ENCODE measurements at regions not wholly inside any gene's neighbourhood (a gene's known extent, or its start where the extent isn't known, plus 50 kb on each side); places are given as distances from the start of the nearest gene placed in this dataset.

GRCh38 chr20:59376109-59376841 is 75.9 kb downstream of the EDN3 start:
- DNase-seq, result no peak

- no peak for DNase-seq
Observed at GRCh38 chr20:59376998-59377397, 76.6 kb downstream of the EDN3 start.

GRCh38 chr20:59377842-59378241 is 77.4 kb downstream of the EDN3 start:
- DNase-seq, result no peak

DNA sequence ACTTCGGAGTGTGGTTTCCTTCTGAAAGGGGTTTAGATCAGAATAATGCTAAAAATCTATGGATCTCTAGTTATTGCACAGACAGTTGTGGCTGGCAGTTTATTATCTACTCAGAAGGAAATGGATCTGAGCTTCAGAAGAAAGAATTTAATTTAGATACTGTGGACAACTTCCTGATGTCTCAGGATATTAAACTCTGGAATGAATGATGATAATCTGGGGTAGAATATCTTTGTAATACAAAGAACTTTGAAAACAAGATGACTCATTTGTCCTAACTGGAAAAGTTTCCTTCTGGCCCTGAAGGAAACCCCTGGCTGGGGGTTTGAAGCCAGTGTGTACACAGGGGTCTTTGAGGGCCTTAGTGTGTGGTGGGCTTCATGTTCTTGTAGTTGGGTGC is 78.0 kb downstream of the EDN3 start:
- no peak for DNase-seq

DNA sequence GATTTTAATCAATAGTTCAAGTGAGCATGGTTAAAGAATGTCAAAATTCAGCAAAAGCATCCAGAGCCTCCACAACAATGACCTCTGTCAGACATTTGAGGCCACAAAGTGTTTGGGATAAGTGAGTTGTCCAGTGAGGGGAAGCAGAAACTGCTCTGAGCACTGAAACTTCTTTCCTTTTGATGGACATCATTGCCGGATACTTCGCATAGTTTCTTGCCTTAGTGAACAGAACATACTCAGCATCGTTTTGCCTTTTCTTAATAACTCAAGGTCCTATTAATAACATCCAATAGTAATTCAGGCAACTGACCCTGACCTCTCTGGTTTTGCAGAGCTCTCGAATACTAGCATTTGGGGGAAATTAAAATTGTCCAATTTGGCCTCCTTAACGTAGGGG is 78.6 kb downstream of the EDN3 start:
- DNase-seq, result no peak

GRCh38 chr20:59381689-59382088 is 81.3 kb downstream of the EDN3 start:
- DNase-seq, result no peak

DNA sequence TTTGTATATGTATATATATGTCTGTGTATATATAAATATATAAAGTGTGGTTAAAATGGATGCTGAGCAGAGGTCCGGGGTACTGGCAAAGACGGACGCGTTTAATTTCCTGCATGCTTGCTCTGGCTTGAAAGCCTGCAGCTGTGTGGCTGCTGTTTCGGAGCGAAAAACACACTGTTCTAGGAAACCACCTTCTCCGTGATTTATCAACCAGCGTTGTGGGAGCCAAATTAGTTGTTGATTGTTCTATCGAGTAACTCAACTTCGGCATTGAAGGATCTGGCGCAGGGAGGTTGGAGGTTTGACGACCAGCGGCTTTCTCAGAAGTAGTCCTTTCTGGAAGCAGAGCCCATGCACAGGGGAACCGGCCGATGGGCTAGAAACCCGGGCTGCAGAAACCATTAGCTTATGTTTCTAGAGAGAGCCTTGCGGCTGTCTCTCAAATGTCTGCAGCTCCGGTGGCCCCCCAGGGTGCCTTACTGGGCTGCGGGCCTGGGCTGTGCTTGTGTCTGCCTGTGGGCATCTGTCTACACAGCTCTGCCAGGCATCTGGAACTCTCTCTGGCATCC is 81.8 kb downstream of the EDN3 start:
- DNase-seq, result no peak

DNA sequence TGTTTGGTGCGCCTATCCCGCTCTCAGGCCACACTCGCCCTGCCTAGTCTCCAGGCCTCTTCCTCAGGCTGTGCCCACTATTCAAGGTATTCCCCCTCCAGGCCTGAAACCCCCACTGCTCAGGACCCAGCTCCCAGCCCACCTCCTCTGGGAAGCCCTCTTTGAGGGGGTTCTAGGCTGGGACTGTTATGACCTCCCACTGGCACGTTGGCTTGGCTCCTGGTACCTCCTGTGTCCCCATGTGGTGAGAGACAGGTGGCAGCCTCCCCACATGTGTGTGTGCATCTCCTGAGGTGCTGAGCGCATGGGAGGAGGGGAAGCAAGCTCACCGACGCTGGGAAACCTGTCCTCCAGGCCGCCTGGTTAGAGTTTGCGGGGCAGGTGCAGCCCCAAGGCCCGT is 82.5 kb downstream of the EDN3 start:
- DNase-seq, result no peak

DNA sequence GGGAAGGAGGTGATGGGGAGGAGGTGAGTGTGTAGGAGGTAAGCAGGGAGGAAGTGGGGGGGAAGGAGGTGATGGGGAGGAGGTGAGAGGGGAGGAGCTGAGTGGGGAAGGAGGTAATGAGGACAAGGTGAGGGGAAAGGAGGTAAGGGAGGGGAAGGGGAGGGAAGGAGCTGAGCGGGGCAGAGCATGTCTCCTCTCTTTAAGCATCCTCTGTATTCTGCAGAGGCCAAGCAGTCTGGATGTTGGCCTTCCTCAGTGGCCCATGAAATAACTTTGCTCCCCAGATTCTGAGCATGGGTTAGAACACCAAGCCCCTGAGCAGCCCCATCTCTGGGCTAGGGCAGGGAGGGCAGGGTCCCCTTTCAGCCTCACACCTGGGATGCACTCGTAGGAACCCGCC is 84.6 kb downstream of the EDN3 start:
- no peak for DNase-seq

- DNase-seq, result no peak
Observed at GRCh38 chr20:59385480-59385879, 85.1 kb downstream of the EDN3 start.

GRCh38 chr20:59386809-59387208 is 86.4 kb downstream of the EDN3 start:
- DNase-seq, result no peak

GRCh38 chr20:59387891-59388290 is 87.5 kb downstream of the EDN3 start:
- no peak for DNase-seq

DNA sequence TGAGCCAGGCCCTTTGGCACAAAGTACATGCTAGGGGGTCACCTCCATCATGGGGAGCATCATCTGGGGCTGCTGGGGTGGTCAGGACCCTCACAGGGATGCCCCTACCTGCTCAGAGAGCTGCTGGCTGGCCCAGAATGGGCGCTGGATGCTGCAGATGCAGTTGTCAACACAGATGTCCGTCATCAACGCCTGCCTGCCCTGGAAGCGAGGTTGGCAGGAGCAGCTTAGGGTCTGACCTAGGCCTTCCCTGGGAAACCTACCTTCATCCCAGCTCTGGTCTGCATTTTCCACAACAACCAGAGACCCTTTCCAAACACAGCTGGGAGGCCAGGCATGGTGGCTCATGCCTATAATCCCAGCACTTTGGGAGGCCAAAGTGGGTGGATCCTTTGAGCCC is 88.0 kb downstream of the EDN3 start:
- no peak for DNase-seq

- no peak for DNase-seq
Observed at GRCh38 chr20:59390437-59390836, 90.0 kb downstream of the EDN3 start.

- DNase-seq, result no peak
Observed at GRCh38 chr20:59391975-59392374, 91.6 kb downstream of the EDN3 start.

GRCh38 chr20:59392736-59393135 is 92.3 kb downstream of the EDN3 start:
- DNase-seq, result no peak

DNA sequence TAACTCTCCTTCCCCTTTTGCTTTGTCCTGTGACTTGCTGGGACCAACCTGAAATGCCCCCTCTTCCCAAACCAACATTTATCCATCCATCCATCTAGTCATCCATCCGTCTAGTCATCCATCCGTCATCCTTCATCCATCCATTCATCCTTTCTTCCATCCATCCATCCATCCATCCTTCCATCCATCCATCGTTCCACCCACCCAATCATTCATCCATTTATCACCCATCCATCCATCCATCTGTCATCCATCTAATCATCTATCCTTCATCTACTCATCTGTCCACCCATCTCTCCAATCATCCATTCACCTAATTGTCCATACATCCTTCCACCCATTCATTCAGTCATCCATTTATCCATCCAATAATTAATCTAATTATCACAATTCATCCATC is 92.7 kb downstream of the EDN3 start:
- DNase-seq, result no peak

GRCh38 chr20:59395729-59396128 is 95.3 kb downstream of the EDN3 start:
- DNase-seq, result no peak

DNA sequence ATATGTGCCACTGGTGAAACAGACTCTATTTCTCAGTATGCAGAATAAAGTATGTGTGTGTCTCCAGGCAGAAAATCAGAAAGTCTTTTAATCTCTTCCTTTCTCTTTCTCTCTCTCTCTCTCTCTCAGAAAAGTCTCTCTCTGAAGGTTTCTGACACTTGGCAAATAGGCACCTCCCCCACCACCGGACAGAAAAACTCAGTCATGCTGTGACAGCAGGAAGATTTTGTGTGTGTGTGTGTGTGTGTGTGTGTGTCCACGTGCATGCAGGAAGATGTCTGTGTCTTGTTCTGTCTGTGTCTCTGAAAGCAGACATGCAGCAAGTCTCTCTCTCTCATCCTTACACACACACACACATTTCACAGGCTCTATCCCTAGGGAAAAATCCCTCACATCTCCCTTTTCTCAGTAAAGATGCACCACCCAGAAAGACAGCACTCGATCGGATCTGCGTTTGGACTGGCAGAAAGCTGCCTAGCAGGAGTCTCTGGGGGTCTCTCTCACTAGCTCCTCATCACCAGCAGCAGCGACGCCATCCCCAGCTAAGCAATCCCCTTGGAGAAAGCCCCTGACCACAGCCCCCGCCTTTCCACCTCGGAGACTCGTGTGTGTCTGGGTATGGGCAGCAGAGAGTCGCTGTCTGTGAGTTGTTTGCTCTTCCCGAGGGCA is 98.3 kb downstream of the EDN3 start:
- no peak for DNase-seq

- no peak for DNase-seq
Observed at GRCh38 chr20:59399426-59400099, 99.2 kb downstream of the EDN3 start.

- no peak for DNase-seq
Observed at GRCh38 chr20:59400708-59401107, 100.3 kb downstream of the EDN3 start.

GRCh38 chr20:59402681-59403080 is 102.3 kb downstream of the EDN3 start:
- DNase-seq, result no peak

DNA sequence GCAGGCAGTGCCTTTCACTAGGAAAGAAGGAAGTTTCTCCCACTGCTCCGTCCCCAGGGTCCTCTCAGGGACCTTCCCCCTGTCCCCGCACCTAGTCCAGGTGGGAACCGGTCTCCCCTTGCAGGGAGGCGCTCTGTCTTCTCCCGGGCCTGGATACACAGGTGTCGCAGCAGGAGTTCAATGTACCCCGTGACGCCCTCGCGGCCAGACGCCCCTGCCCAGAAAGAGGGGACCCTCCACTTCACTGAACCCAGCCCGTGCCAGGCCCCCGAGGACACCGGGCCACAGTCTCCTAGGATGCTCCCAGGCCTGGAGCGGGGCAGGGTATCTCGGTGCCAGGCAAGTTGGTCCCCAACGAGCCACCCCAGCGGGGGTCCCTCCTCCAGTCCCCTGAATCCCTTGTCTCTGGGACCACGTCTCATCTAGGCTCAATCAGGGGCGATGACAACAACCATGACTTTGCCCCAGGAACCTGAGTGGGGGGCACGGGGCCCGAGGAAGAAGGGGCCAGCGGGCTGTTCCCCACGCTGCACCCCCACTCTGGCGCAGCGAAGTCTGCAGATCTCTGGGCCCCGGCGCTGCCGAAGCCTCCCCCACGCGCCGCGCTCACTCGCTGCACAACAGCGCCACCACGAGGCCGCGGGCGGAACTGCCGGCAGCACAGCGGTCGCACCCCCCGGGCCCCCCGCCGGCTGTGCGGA is 103.0 kb downstream of the EDN3 start:
- DNase-seq, result peak in 1 of 2 donors; percentile 65
